A549 (cell line): ENCODE measurements at regions not wholly inside any gene's neighbourhood (a gene's known extent, or its start where the extent isn't known, plus 50 kb on each side); places are given as distances from the start of the nearest gene placed in this dataset.

ENCODE experiments used
- EP300 ChIP-seq, 2 experiments: fragments of >200 bp; sonication (Bioruptor Twin); formaldehyde crosslinking; IDR thresholded peaks; 2 replicates in 1 of 2; 3 replicates in 1 of 2; pipeline ENCODE4 v1.6.1; 2016 to 2017
- ESRRA ChIP-seq: fragments of 150-350 bp; IDR thresholded peaks from 2 replicates; pipeline ENCODE4 v1.6.1; 2014; ENCODE audit warnings: mild to moderate bottlenecking, low read length, borderline replicate concordance
- MAZ ChIP-seq: fragments of 150-350 bp; IDR thresholded peaks from 2 replicates; pipeline ENCODE4 v1.6.1; 2014; ENCODE audit warnings: antibody characterized with exemption, low read depth, low read length, borderline replicate concordance
- MYC ChIP-seq: IDR thresholded peaks from 2 replicates; pipeline ENCODE4 v1.6.1; 2012; ENCODE audit warnings: mild to moderate bottlenecking, inconsistent platforms, low read length, improper control_type of control experiment, borderline replicate concordance
- PHF8 ChIP-seq: fragments of 200-600 bp; sonication (generic); IDR thresholded peaks from 2 replicates; pipeline ENCODE4 v1.6.1; 2016; ENCODE audit warnings: low read depth, mild to moderate bottlenecking, antibody characterized with exemption, moderate library complexity, borderline replicate concordance
- SMC3 ChIP-seq: fragments of >200 bp; sonication (Bioruptor Twin); formaldehyde crosslinking; IDR thresholded peaks from 3 replicates; pipeline ENCODE4 v1.6.1; 2018; ENCODE audit warnings: inconsistent platforms
- TF ChIP-seq, protein P1 (sequence below): fragments of >200 bp; sonication (Bioruptor Twin); formaldehyde crosslinking; IDR thresholded peaks from 3 replicates; pipeline ENCODE4 v1.5.1; 2016
- TF ChIP-seq, protein P2 (sequence below): fragments of >200 bp; sonication (Bioruptor Twin); formaldehyde crosslinking; IDR thresholded peaks from 2 replicates; pipeline ENCODE4 v1.6.1; 2016

DNA sequence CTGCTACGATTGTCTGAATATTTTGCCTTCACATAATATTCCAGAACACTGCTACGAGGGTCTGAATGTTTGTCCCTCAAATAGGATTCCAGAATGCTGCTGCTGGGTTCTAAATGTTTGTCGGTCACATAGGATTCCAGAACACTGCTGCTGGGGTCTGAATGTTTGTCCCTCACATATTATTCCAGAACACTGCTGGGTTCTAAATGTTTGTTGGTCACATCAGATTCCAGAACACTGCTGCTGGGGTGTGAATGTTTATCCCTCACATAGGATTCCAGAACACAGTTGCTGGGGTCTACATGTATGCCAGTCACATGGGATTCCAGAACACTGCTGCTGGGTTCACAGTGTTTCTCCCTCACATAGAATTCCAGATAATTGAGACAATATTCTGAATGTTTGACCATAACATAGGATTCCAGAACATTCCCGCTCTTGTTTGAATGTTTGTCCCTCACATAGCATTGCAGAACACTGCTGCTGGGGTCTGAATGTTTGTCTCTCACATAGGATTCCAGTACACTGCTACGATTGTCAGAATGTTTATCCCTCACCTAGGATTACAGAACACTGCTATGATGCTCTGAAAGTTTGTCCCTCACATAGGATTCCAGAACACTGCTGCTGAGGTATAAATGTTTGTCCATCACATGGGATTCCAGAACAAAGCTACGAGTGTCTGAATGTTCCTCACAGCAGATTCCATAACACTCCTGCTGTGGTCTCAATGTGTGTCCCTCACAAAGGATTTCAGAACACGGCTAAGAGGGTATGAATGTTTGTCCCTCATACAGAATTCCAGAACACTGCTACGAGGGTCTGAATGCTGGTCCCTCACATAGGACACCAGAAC is 201.8 kb downstream of the FOXD4L6 start:
- TF ChIP-seq, protein P1, sequence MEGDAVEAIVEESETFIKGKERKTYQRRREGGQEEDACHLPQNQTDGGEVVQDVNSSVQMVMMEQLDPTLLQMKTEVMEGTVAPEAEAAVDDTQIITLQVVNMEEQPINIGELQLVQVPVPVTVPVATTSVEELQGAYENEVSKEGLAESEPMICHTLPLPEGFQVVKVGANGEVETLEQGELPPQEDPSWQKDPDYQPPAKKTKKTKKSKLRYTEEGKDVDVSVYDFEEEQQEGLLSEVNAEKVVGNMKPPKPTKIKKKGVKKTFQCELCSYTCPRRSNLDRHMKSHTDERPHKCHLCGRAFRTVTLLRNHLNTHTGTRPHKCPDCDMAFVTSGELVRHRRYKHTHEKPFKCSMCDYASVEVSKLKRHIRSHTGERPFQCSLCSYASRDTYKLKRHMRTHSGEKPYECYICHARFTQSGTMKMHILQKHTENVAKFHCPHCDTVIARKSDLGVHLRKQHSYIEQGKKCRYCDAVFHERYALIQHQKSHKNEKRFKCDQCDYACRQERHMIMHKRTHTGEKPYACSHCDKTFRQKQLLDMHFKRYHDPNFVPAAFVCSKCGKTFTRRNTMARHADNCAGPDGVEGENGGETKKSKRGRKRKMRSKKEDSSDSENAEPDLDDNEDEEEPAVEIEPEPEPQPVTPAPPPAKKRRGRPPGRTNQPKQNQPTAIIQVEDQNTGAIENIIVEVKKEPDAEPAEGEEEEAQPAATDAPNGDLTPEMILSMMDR = no peak
- TF ChIP-seq MYC (no peak), EP300 (IDR thresholded peaks at IDR 0.05) (no peak), MAZ (no peak), SMC3 (no peak), PHF8 (no peak), ESRRA (no peak)
- TF ChIP-seq, protein P2, sequence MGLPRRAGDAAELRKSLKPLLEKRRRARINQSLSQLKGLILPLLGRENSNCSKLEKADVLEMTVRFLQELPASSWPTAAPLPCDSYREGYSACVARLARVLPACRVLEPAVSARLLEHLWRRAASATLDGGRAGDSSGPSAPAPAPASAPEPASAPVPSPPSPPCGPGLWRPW = no peak
